Caco-2 (cell line): ENCODE measurements at regions not wholly inside any gene's neighbourhood (a gene's known extent, or its start where the extent isn't known, plus 50 kb on each side); places are given as distances from the start of the nearest gene placed in this dataset.

Experiments
- BruUV-seq: library from RNA; stranded (reverse); fragments of 400-500 nt; replicated peaks from 2 replicates; lab custom pipeline; 2021; lab: Mats Ljungman, UMichigan
- CTCF ChIA-PET: fragments of 300-600 bp; sonication (Branson Sonifier 250); formaldehyde crosslinking; loops from one replicate; lab custom pipeline; 2022; ENCODE audit warnings: antibody characterized with exemption; lab: Charles Lee
- POLR2A ChIA-PET: fragments of 300-600 bp; sonication (Branson Sonifier 250); formaldehyde crosslinking; loops from one replicate; lab custom pipeline; 2022; ENCODE audit warnings: antibody characterized with exemption; lab: Charles Lee
- DNase-seq, 2 experiments: peaks; one replicate each; pipeline versions ENCODE4 v3.0.0 to v3.0.0-alpha.2; 2020 to 2022
- H3K27me3 ChIP-seq: replicated peaks from 2 replicates; pipeline ENCODE4 v1.6.0; 2011; ENCODE audit warnings: low read length; ENCODE audit not compliant: control insufficient read depth, insufficient read depth
- H3K36me3 ChIP-seq: 2 replicates; pipeline ENCODE4 v1.5.1; 2011; ENCODE audit warnings: low read length; ENCODE audit not compliant: control insufficient read depth, insufficient read depth
- H3K4me1 ChIP-seq: fragments of 250-450 bp; sonication (Bioruptor Pico); 2 replicates; pipeline ENCODE4 v1.5.1; 2020; ENCODE audit warnings: mild to moderate bottlenecking
- H3K4me3 ChIP-seq: 2 replicates; pipeline ENCODE4 v1.5.1; 2011; ENCODE audit warnings: low read depth, mild to moderate bottlenecking, control low read depth, low read length
- H3K9me3 ChIP-seq: fragments of 250-450 bp; sonication (Bioruptor Pico); 2 replicates; pipeline ENCODE4 v1.5.1; 2020; ENCODE audit warnings: mild to moderate bottlenecking, moderate library complexity
- H3K27ac Mint-ChIP-seq: one replicate; pipeline ENCODE4 v1.8.0; 2022; ENCODE audit warnings: mixed read lengths; ENCODE audit not compliant: unreplicated experiment
- H3K27me3 Mint-ChIP-seq: one replicate; pipeline ENCODE4 v1.8.0; 2022; ENCODE audit warnings: mixed read lengths; ENCODE audit not compliant: insufficient read depth, unreplicated experiment
- H3K36me3 Mint-ChIP-seq: one replicate; pipeline ENCODE4 v1.8.0; 2022; ENCODE audit warnings: mild to moderate bottlenecking, mixed read lengths; ENCODE audit not compliant: insufficient read depth, unreplicated experiment
- H3K4me1 Mint-ChIP-seq: one replicate; pipeline ENCODE4 v1.8.0; 2022; ENCODE audit warnings: low read depth, mixed read lengths; ENCODE audit not compliant: unreplicated experiment
- H3K4me3 Mint-ChIP-seq: one replicate; pipeline ENCODE4 v1.8.0; 2022; ENCODE audit warnings: mild to moderate bottlenecking, moderate library complexity, mixed read lengths; ENCODE audit not compliant: unreplicated experiment
- H3K9me3 Mint-ChIP-seq: one replicate; pipeline ENCODE4 v1.8.0; 2022; ENCODE audit warnings: mixed read lengths; ENCODE audit not compliant: unreplicated experiment
- intact Hi-C: fragments of 100-400 bp; cut with micrococcal nuclease; formaldehyde crosslinking; loops from one replicate; pipeline ENCODE4 v1.10.0; 2022; ENCODE audit not compliant: unreplicated experiment
- TF ChIP-seq, protein P1 (sequence below), 2 experiments: fragments of 200-600 bp in 1 of 2; IDR thresholded peaks; 1 replicate in 1 of 2; 2 replicates in 1 of 2; pipeline versions ENCODE4 v1.5.1 to v1.8.0; 2011 to 2022; ENCODE audit warnings: antibody characterized with exemption in 1 of 2, control low read depth in 1 of 2, inconsistent platforms in 1 of 2, low read depth in 1 of 2, low read length in 1 of 2, mild to moderate bottlenecking in 1 of 2, moderate library complexity in 1 of 2; ENCODE audit not compliant: insufficient read depth in 1 of 2, severe bottlenecking in 1 of 2, unreplicated experiment in 1 of 2

DNA sequence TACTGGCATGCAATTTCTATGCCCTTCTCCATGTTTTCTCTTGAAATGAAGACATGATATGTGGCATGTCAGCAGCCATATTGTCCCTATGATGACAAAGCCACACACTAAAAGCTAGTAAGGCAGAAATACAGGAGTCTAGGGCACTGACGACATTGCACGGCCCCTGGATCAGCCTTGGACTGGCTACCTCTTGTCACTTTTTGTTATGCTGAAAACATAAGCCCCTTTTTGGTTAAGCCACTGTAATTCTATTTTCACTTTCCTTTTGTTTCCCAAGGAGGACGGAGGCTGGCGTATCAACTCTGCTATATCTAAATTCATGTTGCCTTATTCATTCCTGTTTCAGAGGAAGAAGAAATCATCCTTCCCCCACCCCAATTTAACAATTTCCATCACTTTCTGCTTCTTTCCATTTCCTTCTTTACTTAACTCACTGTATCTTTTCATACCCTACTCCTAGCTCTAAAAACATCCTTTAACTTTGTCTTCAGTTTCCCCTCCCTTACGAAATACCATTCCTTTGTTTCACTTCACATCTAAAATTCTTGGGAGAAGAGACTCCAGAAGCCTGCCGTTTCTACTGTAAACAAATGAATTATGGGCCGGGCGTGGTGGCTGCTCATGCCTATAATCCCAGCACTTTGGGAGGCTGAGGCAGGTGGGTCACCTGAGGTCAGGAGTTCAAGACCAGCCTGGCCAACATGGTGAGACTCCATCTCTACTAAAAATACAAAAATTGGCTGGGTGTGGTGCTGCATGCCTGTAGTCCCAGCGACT, 364.1 kb downstream of the PCNX1 start:
- H3K36me3 Mint-ChIP-seq, result no peaks in the 10 kb centered on the region
- peaks cover 33% of the 10 kb centered on the region for H3K9me3 Mint-ChIP-seq
- peaks cover 3% of the 10 kb centered on the region for H3K9me3 ChIP-seq
- H3K4me1 Mint-ChIP-seq, result no peaks in the 10 kb centered on the region
- ChIA-PET CTCF (no interaction called here), POLR2A (no interaction called here)
- no peak overlapping the region for H3K4me3 ChIP-seq
- TF ChIP-seq, protein P1, sequence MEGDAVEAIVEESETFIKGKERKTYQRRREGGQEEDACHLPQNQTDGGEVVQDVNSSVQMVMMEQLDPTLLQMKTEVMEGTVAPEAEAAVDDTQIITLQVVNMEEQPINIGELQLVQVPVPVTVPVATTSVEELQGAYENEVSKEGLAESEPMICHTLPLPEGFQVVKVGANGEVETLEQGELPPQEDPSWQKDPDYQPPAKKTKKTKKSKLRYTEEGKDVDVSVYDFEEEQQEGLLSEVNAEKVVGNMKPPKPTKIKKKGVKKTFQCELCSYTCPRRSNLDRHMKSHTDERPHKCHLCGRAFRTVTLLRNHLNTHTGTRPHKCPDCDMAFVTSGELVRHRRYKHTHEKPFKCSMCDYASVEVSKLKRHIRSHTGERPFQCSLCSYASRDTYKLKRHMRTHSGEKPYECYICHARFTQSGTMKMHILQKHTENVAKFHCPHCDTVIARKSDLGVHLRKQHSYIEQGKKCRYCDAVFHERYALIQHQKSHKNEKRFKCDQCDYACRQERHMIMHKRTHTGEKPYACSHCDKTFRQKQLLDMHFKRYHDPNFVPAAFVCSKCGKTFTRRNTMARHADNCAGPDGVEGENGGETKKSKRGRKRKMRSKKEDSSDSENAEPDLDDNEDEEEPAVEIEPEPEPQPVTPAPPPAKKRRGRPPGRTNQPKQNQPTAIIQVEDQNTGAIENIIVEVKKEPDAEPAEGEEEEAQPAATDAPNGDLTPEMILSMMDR (IDR thresholded peaks at IDR 0.05; ENCODE audit: insufficient read depth in 1 of 2, low read depth in 1 of 2, low read length in 1 of 2, severe bottlenecking in 1 of 2, unreplicated experiment in 1 of 2), result no peak
- H3K27me3 ChIP-seq, result no peaks in the 10 kb centered on the region
- no peak for DNase-seq
- intact Hi-C loops, result no loop called here
- H3K27ac Mint-ChIP-seq, result no peak overlapping the region
- H3K4me3 Mint-ChIP-seq, result no peak overlapping the region
- BruUV-seq, result no TSS peak
- H3K4me1 ChIP-seq, result no peaks in the 10 kb centered on the region
- H3K36me3 ChIP-seq, result no peaks in the 10 kb centered on the region
- H3K27me3 Mint-ChIP-seq, result no peaks in the 10 kb centered on the region

DNA sequence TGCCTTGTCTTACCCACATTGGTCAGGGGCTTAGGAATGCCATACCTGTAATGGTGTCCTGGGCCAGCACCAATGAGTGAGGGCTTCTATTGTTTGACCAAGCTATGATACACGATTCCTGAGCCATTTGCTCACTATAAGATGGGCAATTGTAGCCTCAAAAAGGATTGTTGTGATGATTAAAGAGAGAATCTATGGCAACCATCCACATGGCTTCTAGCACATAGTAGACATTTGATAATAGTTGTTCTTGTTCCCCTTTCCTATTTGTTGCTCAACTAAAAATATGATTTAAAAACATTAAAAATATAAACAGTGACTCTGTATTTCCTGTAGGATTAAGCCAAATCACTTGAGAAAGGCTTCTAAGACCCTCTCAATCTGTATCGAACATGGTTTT, 366.1 kb downstream of the PCNX1 start:
- POLR2A ChIA-PET, result no interaction called here
- Mint-ChIP-seq H3K9me3 (peaks cover 28% of the 10 kb centered on the region), H3K27me3 (no peaks in the 10 kb centered on the region), H3K4me1 (no peaks in the 10 kb centered on the region), H3K27ac (no peak overlapping the region), H3K4me3 (no peak overlapping the region), H3K36me3 (no peaks in the 10 kb centered on the region)
- no peak for DNase-seq
- Histone ChIP-seq H3K9me3 (peaks cover 3% of the 10 kb centered on the region; the same call in 1 of the 2 replicates), H3K27me3 (no peaks in the 10 kb centered on the region), H3K4me1 (no peaks in the 10 kb centered on the region), H3K4me3 (no peak overlapping the region), H3K36me3 (no peaks in the 10 kb centered on the region)
- BruUV-seq, result no TSS peak
- intact Hi-C loops, result no loop called here
- CTCF ChIA-PET, result no interaction called here
- TF ChIP-seq, protein P1 (IDR thresholded peaks at IDR 0.05; ENCODE audit: insufficient read depth in 1 of 2, low read depth in 1 of 2, low read length in 1 of 2, severe bottlenecking in 1 of 2, unreplicated experiment in 1 of 2), result no peak

DNA sequence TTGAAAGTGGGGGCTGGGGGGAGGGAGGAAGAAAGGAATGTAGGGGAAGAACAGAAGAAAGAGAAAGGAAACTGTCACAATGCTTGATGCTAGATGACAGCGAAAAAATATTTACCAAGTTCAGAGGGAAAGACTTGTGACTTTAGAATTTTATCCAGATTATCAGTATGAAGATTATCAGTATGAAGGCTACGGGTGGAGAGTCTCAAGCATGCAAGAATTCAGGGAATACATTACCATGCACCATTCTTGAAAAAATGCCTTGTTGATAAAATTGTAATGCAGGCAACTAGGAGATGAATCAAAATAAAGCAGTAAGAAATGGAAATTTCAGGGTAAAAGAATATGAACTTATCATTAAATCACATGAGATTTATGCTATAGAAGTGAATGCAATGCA, 376.8 kb downstream of the PCNX1 start:
- no peaks in the 10 kb centered on the region for H3K27me3 ChIP-seq
- intact Hi-C loops, result no loop called here
- no peaks in the 10 kb centered on the region for H3K36me3 ChIP-seq
- no peaks in the 10 kb centered on the region for H3K4me1 Mint-ChIP-seq
- no peak overlapping the region for H3K4me3 Mint-ChIP-seq
- ChIA-PET POLR2A (no interaction called here), CTCF (no interaction called here)
- no TSS peak for BruUV-seq
- TF ChIP-seq, protein P1 (IDR thresholded peaks at IDR 0.05; ENCODE audit: insufficient read depth in 1 of 2, low read depth in 1 of 2, low read length in 1 of 2, severe bottlenecking in 1 of 2, unreplicated experiment in 1 of 2), result no peak
- H3K27ac Mint-ChIP-seq, result no peak overlapping the region
- no peak for DNase-seq
- peaks cover 9% of the 10 kb centered on the region for H3K9me3 Mint-ChIP-seq
- peaks cover 6% of the 10 kb centered on the region; the same call in 1 of the 2 replicates for H3K9me3 ChIP-seq
- no peaks in the 10 kb centered on the region for H3K36me3 Mint-ChIP-seq
- peaks cover 9% of the 10 kb centered on the region for H3K4me1 ChIP-seq
- H3K4me3 ChIP-seq, result no peak overlapping the region
- no peaks in the 10 kb centered on the region for H3K27me3 Mint-ChIP-seq
